ENCODE measurements at regions not wholly inside any gene's neighbourhood (a gene's known extent, or its start where the extent isn't known, plus 50 kb on each side); places are given as distances from the start of the nearest gene placed in this dataset.

DNA sequence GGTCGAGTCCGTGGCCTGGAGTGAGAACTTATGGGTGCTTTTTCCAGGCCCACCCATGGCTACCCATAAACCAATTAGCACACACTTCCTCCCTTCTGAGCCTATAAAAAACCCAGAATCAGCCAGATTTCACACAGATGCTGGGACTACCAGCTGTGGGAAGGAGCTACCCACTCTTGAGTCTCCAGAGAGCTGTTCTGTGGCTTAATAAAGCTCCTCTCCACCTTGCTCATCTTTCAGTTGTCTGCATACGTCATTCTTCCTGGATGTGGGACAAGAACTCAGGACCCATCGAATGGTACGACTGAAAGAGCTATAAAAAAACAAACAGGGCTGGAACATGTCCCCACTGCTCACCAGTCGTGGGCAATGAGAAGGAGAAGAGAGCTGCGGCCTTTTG lies 555.4 kb upstream of the CCDC54 start:
- no peak for DNase-seq (ENCODE audit: low spot score in 2 of 2)
- no peaks in the 10 kb centered on the region for H3K27me3 ChIP-seq
- H3K4me3 ChIP-seq: no peak overlapping the region
- 83 to 88% methylated on average over 7 of the region's 7 CpGs for WGBS, 2 donors
- no peak overlapping the region for H3K27ac ChIP-seq
- peaks cover 0 to 22% (median under 1%) of the 10 kb centered on the region in 4 donors for H3K4me1 ChIP-seq
- TF ChIP-seq EP300 (IDR thresholded peaks at IDR 0.05): no peak
- TF ChIP-seq, protein P1, sequence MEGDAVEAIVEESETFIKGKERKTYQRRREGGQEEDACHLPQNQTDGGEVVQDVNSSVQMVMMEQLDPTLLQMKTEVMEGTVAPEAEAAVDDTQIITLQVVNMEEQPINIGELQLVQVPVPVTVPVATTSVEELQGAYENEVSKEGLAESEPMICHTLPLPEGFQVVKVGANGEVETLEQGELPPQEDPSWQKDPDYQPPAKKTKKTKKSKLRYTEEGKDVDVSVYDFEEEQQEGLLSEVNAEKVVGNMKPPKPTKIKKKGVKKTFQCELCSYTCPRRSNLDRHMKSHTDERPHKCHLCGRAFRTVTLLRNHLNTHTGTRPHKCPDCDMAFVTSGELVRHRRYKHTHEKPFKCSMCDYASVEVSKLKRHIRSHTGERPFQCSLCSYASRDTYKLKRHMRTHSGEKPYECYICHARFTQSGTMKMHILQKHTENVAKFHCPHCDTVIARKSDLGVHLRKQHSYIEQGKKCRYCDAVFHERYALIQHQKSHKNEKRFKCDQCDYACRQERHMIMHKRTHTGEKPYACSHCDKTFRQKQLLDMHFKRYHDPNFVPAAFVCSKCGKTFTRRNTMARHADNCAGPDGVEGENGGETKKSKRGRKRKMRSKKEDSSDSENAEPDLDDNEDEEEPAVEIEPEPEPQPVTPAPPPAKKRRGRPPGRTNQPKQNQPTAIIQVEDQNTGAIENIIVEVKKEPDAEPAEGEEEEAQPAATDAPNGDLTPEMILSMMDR (IDR thresholded peaks at IDR 0.05): no peak
- no peaks in the 10 kb centered on the region for H3K9me3 ChIP-seq
- no peaks in the 10 kb centered on the region for H3K36me3 ChIP-seq

DNA sequence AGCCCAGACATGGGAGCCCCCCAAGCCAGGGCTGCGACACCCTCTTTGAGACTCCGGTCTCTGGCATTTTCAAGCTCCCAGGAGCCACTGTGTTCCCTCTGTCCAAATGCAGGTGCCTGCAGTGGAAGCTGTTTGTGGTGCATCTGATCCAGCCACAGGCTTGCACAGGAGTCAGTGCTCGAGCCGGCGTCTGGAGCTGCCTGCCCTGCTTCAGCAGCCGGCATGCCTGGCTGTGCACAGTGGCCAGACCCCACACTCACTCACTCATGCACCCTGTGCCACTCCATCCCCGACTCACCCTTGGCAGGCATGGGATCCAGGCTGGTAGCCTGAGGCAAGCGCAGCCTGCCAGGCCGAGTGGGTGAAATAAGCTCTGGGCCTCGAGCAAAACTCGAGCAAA lies 555.0 kb upstream of the CCDC54 start:
- H3K9me3 ChIP-seq: no peaks in the 10 kb centered on the region
- H3K36me3 ChIP-seq: no peaks in the 10 kb centered on the region
- no peak overlapping the region for H3K27ac ChIP-seq
- peaks cover 0 to 26% (median 2%) of the 10 kb centered on the region in 4 donors for H3K4me1 ChIP-seq
- DNase-seq (ENCODE audit: low spot score in 2 of 2): no peak
- TF ChIP-seq, protein P1 (IDR thresholded peaks at IDR 0.05): no peak
- TF ChIP-seq EP300 (IDR thresholded peaks at IDR 0.05) (no peak), POLR2A (IDR thresholded peaks at IDR 0.05) (no peak)
- no peaks in the 10 kb centered on the region for H3K27me3 ChIP-seq
- WGBS, 2 donors: 94 to 95% methylated on average over 11 of the region's 11 CpGs
- H3K4me3 ChIP-seq: no peak overlapping the region

DNA sequence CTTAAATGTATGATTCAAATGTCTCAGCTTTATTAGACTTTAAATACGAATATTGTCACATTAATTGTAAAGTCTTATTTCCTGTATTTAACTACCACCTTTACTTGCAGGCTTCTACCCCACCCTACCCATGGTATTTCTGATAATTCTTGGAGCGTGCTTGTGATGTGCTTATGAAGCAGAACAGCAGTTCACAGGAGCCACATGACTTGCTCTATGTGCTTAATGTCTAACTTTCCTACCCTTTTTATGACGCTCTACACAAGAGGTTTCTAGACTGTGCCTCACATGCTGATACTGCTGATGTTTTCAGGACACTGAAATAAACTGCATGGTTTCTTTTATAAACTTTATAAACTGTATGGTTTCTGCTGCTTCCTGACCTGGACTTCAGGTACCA lies 553.5 kb upstream of the CCDC54 start:
- TF ChIP-seq, protein P1 (IDR thresholded peaks at IDR 0.05): no peak
- TF ChIP-seq POLR2A (IDR thresholded peaks at IDR 0.05): no peak
- no peak for TF ChIP-seq EP300 (IDR thresholded peaks at IDR 0.05)
- 93% methylated on average over 3 of the region's 3 CpGs for WGBS, 2 donors
- Histone ChIP-seq H3K4me3 (no peak overlapping the region), H3K27me3 (no peaks in the 10 kb centered on the region), H3K27ac (no peak overlapping the region), H3K4me1 (peaks cover 0 to 33% (median 2%) of the 10 kb centered on the region in 4 donors), H3K36me3 (no peaks in the 10 kb centered on the region), H3K9me3 (no peaks in the 10 kb centered on the region)
- DNase-seq (ENCODE audit: low spot score in 2 of 2): no peak

DNA sequence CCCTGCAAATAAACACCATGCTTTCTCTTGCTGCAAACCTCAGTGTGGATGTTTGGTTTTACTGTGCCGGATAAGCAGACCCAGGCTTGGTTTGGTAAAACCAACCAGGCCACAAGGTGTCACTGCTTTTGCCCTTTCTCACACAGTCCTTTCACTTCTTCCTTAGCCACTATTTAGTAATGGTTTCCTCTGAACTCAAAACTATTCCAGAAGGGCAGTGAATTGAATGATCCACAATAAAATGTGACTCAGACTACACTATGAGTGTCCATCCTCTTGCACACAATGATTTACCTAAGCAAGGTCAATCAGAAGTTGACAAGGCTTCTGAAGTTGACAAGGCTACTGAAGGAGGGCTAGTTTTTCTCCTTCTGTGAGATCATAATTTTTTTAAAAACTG lies 552.4 kb upstream of the CCDC54 start:
- TF ChIP-seq, protein P1 (IDR thresholded peaks at IDR 0.05): peak in 1 of 5 experiments; percentile 12
- no peak for TF ChIP-seq EP300 (IDR thresholded peaks at IDR 0.05)
- TF ChIP-seq POLR2A (IDR thresholded peaks at IDR 0.05): no peak
- H3K9me3 ChIP-seq: no peaks in the 10 kb centered on the region
- 54 to 60% methylated on average over 1 of the region's 1 CpG for WGBS, 2 donors

DNA sequence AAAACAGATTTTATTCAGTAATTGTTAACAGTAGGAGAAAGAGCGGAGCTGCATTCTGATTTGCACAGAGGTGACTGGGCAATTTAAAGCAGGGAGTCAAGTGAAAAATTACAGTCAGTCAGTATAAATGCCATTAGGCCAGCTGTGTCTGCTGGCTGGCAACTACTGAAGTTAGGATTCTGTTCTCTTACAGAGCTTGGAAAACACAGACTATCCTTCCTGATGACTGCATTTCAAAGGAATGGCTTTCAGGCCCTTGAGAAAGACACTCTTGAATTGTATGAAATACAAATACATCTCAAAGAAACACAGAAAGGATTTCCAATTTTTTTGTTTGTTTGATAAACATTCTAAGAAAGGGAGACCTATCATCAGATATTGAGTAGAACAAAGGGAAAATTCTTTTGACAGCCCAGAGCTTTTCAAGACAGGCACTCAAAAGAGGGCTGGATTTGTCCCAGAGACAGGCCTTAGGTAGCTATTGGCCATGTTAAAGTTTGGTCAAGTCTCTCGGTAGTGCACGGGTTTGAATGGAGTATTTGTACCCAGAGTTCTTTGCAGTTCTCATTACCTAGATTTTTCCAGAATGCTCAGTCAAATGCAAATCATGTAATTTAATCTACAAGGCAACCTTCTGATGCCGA lies 551.2 kb upstream of the CCDC54 start:
- no peak for DNase-seq (ENCODE audit: low spot score in 2 of 2)
- TF ChIP-seq POLR2A (IDR thresholded peaks at IDR 0.05): no peak
- WGBS, 2 donors: 48 to 50% methylated on average over 4 of the region's 4 CpGs
- H3K9me3 ChIP-seq: no peaks in the 10 kb centered on the region
- H3K4me3 ChIP-seq: no peak overlapping the region
- peaks cover 0 to 34% (median 2%) of the 10 kb centered on the region in 4 donors for H3K4me1 ChIP-seq
- H3K27me3 ChIP-seq: no peaks in the 10 kb centered on the region
- peak overlapping the region in 2 of 4 donors; percentile 41 to 62 for H3K27ac ChIP-seq
- H3K36me3 ChIP-seq: no peaks in the 10 kb centered on the region

More for the DNA sequence above, 552.4 kb upstream of the CCDC54 start:
- no peak overlapping the region for H3K4me3 ChIP-seq
- H3K36me3 ChIP-seq: no peaks in the 10 kb centered on the region
- DNase-seq (ENCODE audit: low spot score in 2 of 2): no peak
- H3K27me3 ChIP-seq: no peaks in the 10 kb centered on the region
- H3K4me1 ChIP-seq: peaks cover 0 to 34% (median 2%) of the 10 kb centered on the region in 4 donors
- H3K27ac ChIP-seq: no peak overlapping the region
